Putamen (tissue), 1 donor: ENCODE measurements at regions not wholly inside any gene's neighbourhood (a gene's known extent, or its start where the extent isn't known, plus 50 kb on each side); places are given as distances from the start of the nearest gene placed in this dataset.

ENCODE experiments used
- DNase-seq: peaks from one replicate; pipeline ENCODE4 v3.0.0-alpha.2; 2016; ENCODE audit warnings: low spot score

DNA sequence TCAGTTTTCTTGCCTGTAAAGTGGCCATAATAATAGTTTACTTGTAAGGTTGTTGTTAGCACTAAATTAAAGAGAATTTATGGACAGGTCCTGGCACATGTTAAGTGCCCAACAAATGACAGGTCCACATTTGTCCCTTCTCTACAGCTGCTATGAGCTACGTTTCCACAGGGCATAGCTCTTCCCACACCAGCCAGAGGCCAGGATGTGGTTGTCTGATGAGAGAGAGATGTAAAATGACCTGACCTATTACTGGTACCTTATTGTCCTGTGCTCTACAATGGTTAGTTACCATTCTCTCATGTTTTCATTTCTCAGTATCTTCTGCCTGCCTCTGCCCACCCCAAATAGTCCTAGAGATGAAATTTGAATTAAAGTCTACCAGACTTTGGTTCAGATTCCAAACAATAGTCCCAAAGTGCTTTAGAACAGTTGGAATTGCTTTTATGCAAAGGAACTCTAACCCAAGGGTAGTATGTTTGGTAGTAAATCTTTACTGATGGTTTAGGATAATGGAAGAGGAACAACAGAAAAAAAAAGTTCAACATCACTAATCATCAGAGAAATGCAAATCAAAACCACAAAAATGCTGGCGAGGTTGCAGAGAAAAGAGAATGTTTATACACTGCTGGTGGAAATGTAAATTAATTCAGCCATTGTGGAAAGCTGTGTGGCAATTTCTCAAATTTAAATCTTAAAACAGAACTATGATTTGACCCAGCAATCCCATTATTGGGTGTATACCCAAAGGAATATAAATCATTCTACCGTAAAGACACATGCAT is 57.1 kb upstream of the ANKFN1 start:
- DNase-seq, result no peak

DNA sequence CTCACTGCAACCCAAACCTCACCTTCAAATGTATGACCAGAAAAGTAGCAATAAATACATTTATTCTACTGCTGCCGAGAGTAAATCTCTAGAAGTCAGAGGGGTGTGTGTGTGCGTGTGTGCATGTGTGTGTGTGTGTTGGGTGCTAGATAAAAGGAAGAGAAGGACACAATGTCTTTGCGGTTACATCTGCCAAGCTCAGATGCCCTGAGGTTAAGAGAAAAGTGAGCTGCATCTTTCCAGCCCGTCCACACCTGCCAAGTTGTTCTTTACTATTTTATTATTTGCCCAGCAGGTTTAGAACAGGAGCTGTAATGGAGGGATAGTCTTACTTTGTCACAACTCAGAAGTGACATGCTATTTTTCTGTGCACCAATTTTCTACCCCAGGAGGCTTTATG is 54.5 kb upstream of the ANKFN1 start:
- DNase-seq, result no peak

DNA sequence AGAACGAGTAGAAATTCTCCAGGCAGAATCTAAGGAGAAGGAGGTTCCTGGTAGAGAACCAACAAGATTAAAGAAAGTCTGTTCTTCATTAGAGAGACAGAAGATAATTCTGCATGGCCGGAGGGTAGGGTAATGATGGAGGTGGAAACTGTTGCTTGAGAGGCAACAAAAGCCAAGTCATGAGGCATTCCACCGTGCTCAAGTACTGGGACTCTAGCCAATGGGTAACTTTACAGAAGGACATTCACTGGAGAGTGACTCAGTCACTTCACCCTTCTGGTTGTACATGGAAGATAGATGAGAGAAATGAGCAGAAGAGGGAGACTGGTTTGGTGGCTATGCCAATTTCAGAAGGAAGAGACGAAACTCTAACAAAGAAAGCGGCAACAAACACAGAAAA is 53.6 kb upstream of the ANKFN1 start:
- no peak for DNase-seq
